Neuronal stem cell (in vitro differentiated cells): ENCODE measurements at regions not wholly inside any gene's neighbourhood (a gene's known extent, or its start where the extent isn't known, plus 50 kb on each side); places are given as distances from the start of the nearest gene placed in this dataset.

Experiments used
- DNase-seq: peaks from one replicate; pipeline ENCODE4 v3.0.0-alpha.2; 2013; ENCODE audit warnings: low spot score
- H2AFZ ChIP-seq: one replicate; pipeline ENCODE4 v1.6.1; 2013; ENCODE audit warnings: mild to moderate bottlenecking, low read length, inconsistent platforms
- H2AK5ac ChIP-seq: 2 replicates; pipeline ENCODE4 v1.6.1; 2013; ENCODE audit warnings: low read depth, mild to moderate bottlenecking, inconsistent platforms, low read length, moderate library complexity, mixed read lengths
- H2BK120ac ChIP-seq: 2 replicates; pipeline ENCODE4 v1.6.1; 2013; ENCODE audit warnings: low read depth, mild to moderate bottlenecking, inconsistent platforms, low read length, moderate library complexity, mixed read lengths
- H2BK12ac ChIP-seq: one replicate; pipeline ENCODE4 v1.6.1; 2013; ENCODE audit warnings: low read length, inconsistent platforms
- H2BK15ac ChIP-seq: 2 replicates; pipeline ENCODE4 v1.6.1; 2013; ENCODE audit warnings: mild to moderate bottlenecking, low read length, inconsistent platforms, mixed read lengths
- H2BK5ac ChIP-seq: one replicate; pipeline ENCODE4 v1.6.1; 2013; ENCODE audit warnings: inconsistent platforms, mild to moderate bottlenecking, low read length, moderate library complexity
- H3K14ac ChIP-seq: one replicate; pipeline ENCODE4 v1.6.1; 2013; ENCODE audit warnings: low read length, inconsistent platforms
- H3K18ac ChIP-seq: 2 replicates; pipeline ENCODE4 v1.6.1; 2013; ENCODE audit warnings: low read length, inconsistent platforms
- H3K23ac ChIP-seq: 2 replicates; pipeline ENCODE4 v1.6.1; 2013; ENCODE audit warnings: low read depth, mild to moderate bottlenecking, mixed read lengths, low read length, inconsistent platforms; ENCODE audit not compliant: poor library complexity
- H3K27ac ChIP-seq: replicated peaks from 3 replicates; pipeline ENCODE4 v1.5.1; 2013; ENCODE audit warnings: low read length, inconsistent platforms
- H3K27me3 ChIP-seq, 3 experiments: 2 replicates each; pipeline ENCODE4 v1.6.1; 2013; ENCODE audit warnings: low read length in 3 of 3, mild to moderate bottlenecking in 2 of 3, inconsistent platforms in 1 of 3, low read depth in 1 of 3, mixed read lengths in 1 of 3, moderate library complexity in 1 of 3; ENCODE audit not compliant: control insufficient read depth in 3 of 3, insufficient read depth in 3 of 3
- H3K36me3 ChIP-seq, 2 donors: replicated peaks in 1 of 2; 2 replicates each; pipeline ENCODE4 v1.6.1; 2013; ENCODE audit warnings: low read length in 2 of 2; ENCODE audit not compliant: control insufficient read depth in 2 of 2, insufficient read depth in 2 of 2
- H3K4ac ChIP-seq: 2 replicates; pipeline ENCODE4 v1.6.1; 2013; ENCODE audit warnings: inconsistent platforms, mild to moderate bottlenecking, low read length, moderate library complexity
- H3K4me1 ChIP-seq, 2 donors: 1 replicate in 1 of 2; 2 replicates in 1 of 2; pipeline ENCODE4 v1.6.1; 2013; ENCODE audit warnings: low read length in 2 of 2, low read depth in 1 of 2; ENCODE audit not compliant: control insufficient read depth in 2 of 2, insufficient read depth in 1 of 2
- H3K4me2 ChIP-seq: one replicate; pipeline ENCODE4 v1.6.1; 2013; ENCODE audit warnings: mild to moderate bottlenecking, low read length, inconsistent platforms; ENCODE audit not compliant: insufficient read depth, poor library complexity, severe bottlenecking
- H3K4me3 ChIP-seq, 2 donors: 2 replicates each; pipeline ENCODE4 v1.5.1; 2013; ENCODE audit warnings: low read length in 2 of 2, mild to moderate bottlenecking in 2 of 2, inconsistent platforms in 1 of 2, moderate library complexity in 1 of 2
- H3K79me1 ChIP-seq: one replicate; pipeline ENCODE4 v1.6.1; 2013; ENCODE audit warnings: low read depth, mild to moderate bottlenecking, inconsistent platforms, low read length, moderate library complexity
- H3K9ac ChIP-seq: one replicate; pipeline ENCODE4 v1.6.1; 2013; ENCODE audit warnings: mild to moderate bottlenecking, low read depth, low read length, inconsistent platforms; ENCODE audit not compliant: poor library complexity
- H3K9me3 ChIP-seq, 2 donors: replicated peaks in 1 of 2; 2 replicates each; pipeline versions ENCODE3 to v1.6.1; 2013; ENCODE audit warnings: low read length in 2 of 2, mild to moderate bottlenecking in 2 of 2, inconsistent platforms in 1 of 2, low read depth in 1 of 2, mixed read lengths in 1 of 2, moderate library complexity in 1 of 2; ENCODE audit not compliant: control insufficient read depth in 2 of 2, insufficient read depth in 1 of 2
- H4K8ac ChIP-seq: one replicate; pipeline ENCODE4 v1.6.1; 2013; ENCODE audit warnings: low read depth, mild to moderate bottlenecking, inconsistent platforms, low read length, moderate library complexity
- H4K91ac ChIP-seq: one replicate; pipeline ENCODE4 v1.6.1; 2013; ENCODE audit warnings: low read length, low read depth, mild to moderate bottlenecking, inconsistent platforms; ENCODE audit not compliant: poor library complexity
- WGBS, 2 donors: extraction: QIAGEN DNeasy Blood & Tissue Kit; methylation state at CpG; one replicate each; pipeline ENCODE4 v1.1.7; 2013; ENCODE audit warnings: missing lambda C conversion rate in 2 of 2, mixed read lengths in 1 of 2; ENCODE audit not compliant: insufficient read length in 2 of 2, insufficient replicate concordance in 1 of 2; ENCODE audit errors: extremely low coverage in 2 of 2; 5-methylcytosine and 5-hydroxymethylcytosine counted together

DNA sequence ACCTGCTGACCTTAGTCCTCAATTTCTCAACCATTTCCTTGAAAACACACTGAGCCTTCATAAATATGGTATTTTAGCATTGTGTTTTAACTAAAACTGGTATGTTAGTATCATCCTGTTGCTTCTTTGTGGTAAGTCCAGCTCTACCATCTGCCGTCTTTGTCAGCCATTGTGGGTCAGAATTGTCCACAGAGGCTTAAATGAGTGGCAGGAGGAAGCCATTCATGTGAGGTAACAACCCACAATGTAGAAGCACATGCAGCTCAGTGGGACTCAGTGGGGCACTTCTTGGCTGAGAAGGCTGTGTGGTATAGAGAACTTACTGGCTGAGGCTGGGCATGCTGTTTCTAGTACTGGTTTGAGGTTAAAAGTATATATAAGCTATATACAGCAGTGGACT lies 149.2 kb upstream of the NR3C1 start:
- H3K4me1 ChIP-seq: peaks cover 0 to 2% of the 10 kb centered on the region in 2 donors

DNA sequence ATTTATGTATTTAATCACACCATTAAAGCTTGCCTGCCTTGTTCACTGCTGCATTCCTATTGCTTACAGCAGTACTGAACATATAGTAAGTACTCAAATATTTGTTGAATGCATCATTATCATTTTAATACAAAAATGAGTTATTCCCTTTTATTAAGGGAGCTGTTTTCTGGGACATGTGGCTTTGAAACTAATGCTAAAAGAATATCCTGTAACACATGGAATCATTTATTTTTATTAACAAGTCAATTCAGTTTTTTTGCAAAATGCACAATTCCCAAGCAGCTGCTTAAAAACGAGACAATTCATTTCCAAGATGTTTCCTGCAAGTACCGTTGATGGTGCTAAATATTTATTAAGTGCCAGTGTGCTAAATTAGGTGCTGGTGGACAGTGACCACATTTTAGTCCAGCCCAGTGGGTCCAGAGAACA lies 148.3 kb upstream of the NR3C1 start:
- H2BK15ac ChIP-seq: no peak overlapping the region
- no peak overlapping the region for H2BK5ac ChIP-seq
- no peak overlapping the region for H4K91ac ChIP-seq
- H3K9me3 ChIP-seq: no peaks in the 10 kb centered on the region
- no peak overlapping the region for H3K27ac ChIP-seq
- H3K4me3 ChIP-seq: no peak overlapping the region
- H4K8ac ChIP-seq: no peak overlapping the region
- H2BK12ac ChIP-seq: no peak overlapping the region
- peaks cover 0 to 2% of the 10 kb centered on the region in 2 donors for H3K4me1 ChIP-seq
- no peak overlapping the region for H3K4ac ChIP-seq
- H3K36me3 ChIP-seq: no peaks in the 10 kb centered on the region
- no peak overlapping the region for H3K9ac ChIP-seq
- H2AK5ac ChIP-seq: no peak overlapping the region
- no peak overlapping the region for H3K23ac ChIP-seq
- H3K14ac ChIP-seq: no peak overlapping the region
- DNase-seq: no peak
- no CpG with 5 or more reads among the region's 2 CpGs for WGBS, 2 donors
- H3K18ac ChIP-seq: no peak overlapping the region
- no peaks in the 10 kb centered on the region for H3K27me3 ChIP-seq
- no peak overlapping the region for H2BK120ac ChIP-seq
- H3K4me2 ChIP-seq: no peak overlapping the region
- no peaks in the 10 kb centered on the region for H3K79me1 ChIP-seq
- no peak overlapping the region for H2AFZ ChIP-seq

More for the DNA sequence above, 149.2 kb upstream of the NR3C1 start:
- no peak overlapping the region for H3K14ac ChIP-seq
- no peak overlapping the region for H2BK5ac ChIP-seq
- H3K18ac ChIP-seq: peak overlapping the region; percentile 24
- H3K4me3 ChIP-seq: no peak overlapping the region
- H3K27me3 ChIP-seq: no peaks in the 10 kb centered on the region
- H3K36me3 ChIP-seq: no peaks in the 10 kb centered on the region
- H3K79me1 ChIP-seq: no peaks in the 10 kb centered on the region
- H3K23ac ChIP-seq: no peak overlapping the region
- no peak overlapping the region for H2BK120ac ChIP-seq
- H3K9ac ChIP-seq: no peak overlapping the region
- H2BK12ac ChIP-seq: no peak overlapping the region
- H3K4me2 ChIP-seq: no peak overlapping the region
- no peaks in the 10 kb centered on the region for H3K9me3 ChIP-seq
- no peak overlapping the region for H4K91ac ChIP-seq
- H2AK5ac ChIP-seq: no peak overlapping the region
- no peak overlapping the region for H4K8ac ChIP-seq
- no peak overlapping the region for H2BK15ac ChIP-seq
- no peak overlapping the region for H3K27ac ChIP-seq
- no peak for DNase-seq
- no peak overlapping the region for H2AFZ ChIP-seq
- H3K4ac ChIP-seq: no peak overlapping the region
- WGBS, 2 donors: no CpG with 5 or more reads among the region's 1 CpG

DNA sequence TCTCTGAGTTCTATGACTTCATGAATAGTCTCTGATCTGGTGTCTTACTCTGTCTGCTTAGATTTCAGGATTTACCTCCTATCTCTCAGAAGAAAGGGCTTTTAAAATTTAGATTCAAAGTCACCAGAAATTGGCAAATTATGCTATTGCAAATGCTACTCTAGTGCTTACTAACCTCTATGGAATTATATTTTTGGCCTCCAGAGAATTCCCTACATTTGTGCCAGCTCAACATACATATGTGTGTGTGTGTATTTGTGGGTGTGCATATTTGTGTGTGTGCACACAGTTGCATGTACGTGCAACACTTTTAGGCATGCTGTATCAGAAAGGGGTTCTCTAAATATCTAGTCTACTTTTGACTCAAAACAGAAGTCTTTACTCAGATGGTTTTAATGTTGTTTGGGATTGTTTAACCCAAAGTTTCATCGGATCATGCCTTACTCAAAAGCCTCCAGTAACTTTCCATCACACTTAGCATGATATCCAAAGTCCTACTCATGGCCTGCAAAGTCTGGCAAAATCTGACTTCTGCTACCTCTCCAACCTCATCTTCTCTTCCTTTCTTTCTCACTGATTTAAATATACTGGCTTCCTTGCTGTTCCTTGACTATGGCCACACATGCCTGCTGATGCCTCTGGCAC lies 147.6 kb upstream of the NR3C1 start:
- Histone ChIP-seq H2BK5ac (no peak overlapping the region), H3K4ac (no peak overlapping the region), H4K8ac (no peak overlapping the region), H3K18ac (no peak overlapping the region), H2AFZ (no peak overlapping the region), H2AK5ac (no peak overlapping the region), H3K4me2 (no peak overlapping the region), H2BK12ac (no peak overlapping the region), H3K14ac (no peak overlapping the region), H3K79me1 (no peaks in the 10 kb centered on the region), H3K27me3 (no peaks in the 10 kb centered on the region), H3K27ac (no peak overlapping the region), H3K4me3 (no peak overlapping the region), H2BK120ac (no peak overlapping the region), H4K91ac (no peak overlapping the region), H3K9me3 (no peaks in the 10 kb centered on the region), H3K9ac (no peak overlapping the region), H2BK15ac (no peak overlapping the region), H3K23ac (no peak overlapping the region), H3K4me1 (peaks cover 0 to 2% of the 10 kb centered on the region in 2 donors), H3K36me3 (no peaks in the 10 kb centered on the region)
- WGBS, 2 donors: no CpG with 5 or more reads among the region's 2 CpGs
- no peak for DNase-seq

DNA sequence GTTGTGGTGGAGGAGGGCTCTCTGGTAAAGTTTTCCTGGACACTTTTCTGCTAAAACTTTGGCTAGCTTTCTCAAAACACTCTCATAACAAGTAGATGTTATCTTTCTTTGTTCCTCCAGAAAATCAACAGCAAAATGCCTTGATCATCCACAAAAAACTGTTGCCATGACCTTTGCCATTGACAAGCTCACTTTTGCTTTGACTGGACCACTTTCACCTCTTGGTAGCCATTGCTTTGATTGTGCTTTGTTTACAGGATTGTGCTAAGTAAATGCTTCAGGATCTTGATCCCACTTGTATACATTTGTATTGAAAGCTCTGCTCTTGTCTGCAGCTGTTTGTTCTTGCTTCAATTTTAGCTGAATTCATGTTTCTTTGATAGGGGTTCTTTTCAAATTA lies 143.9 kb upstream of the NR3C1 start:
- H3K4me1 ChIP-seq: peaks cover 0 to 2% of the 10 kb centered on the region in 2 donors
- peaks cover 0 to 4% (median 0%) of the 10 kb centered on the region in 3 experiments for H3K27me3 ChIP-seq
- no peak overlapping the region for H3K27ac ChIP-seq
- no peak overlapping the region for H3K9ac ChIP-seq
- no peak overlapping the region for H3K4me2 ChIP-seq
- H3K4me3 ChIP-seq: no peak overlapping the region
- no peak overlapping the region for H4K91ac ChIP-seq
- H2AFZ ChIP-seq: no peak overlapping the region
- H3K79me1 ChIP-seq: no peaks in the 10 kb centered on the region
- H3K4ac ChIP-seq: no peak overlapping the region
- no peak overlapping the region for H2AK5ac ChIP-seq
- no peak overlapping the region for H3K14ac ChIP-seq
- H3K36me3 ChIP-seq: no peaks in the 10 kb centered on the region
- no peak overlapping the region for H2BK5ac ChIP-seq
- H2BK120ac ChIP-seq: no peak overlapping the region
- H3K23ac ChIP-seq: no peak overlapping the region
- H4K8ac ChIP-seq: no peak overlapping the region
- H3K9me3 ChIP-seq: no peaks in the 10 kb centered on the region
- no peak overlapping the region for H2BK12ac ChIP-seq
- H3K18ac ChIP-seq: no peak overlapping the region
- H2BK15ac ChIP-seq: no peak overlapping the region
- no peak for DNase-seq
